ENCODE measurements at regions not wholly inside any gene's neighbourhood (a gene's known extent, or its start where the extent isn't known, plus 50 kb on each side); places are given as distances from the start of the nearest gene placed in this dataset.
"Not testable (repeated sequence)": the region's sequence is repeated elsewhere in the genome, so short reads cannot be mapped to it uniquely, and the experiment has no call there.

DNA sequence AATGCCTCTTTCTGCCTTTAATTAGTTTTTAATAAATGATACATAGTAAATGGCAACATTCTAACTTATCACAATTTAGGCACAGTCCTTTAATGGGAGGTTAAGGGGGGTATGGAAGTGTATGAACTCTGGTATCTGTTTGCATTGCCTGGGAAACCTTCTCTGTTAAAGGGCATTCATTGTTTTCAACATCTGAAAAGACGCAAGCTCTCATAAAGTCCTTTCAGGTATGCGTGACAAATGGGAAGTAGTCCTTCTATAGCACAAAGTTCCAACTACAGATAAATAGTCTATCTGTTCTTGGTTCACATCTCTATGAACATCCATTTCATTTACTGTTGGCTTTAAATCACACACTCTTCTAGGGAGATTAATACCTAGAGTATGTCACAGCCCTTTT is 298.0 kb upstream of the PMFBP1 start:
- DNase-seq (ENCODE audit: low spot score in 2 of 2) (no peak), FAIRE-seq (no peak)

DNA sequence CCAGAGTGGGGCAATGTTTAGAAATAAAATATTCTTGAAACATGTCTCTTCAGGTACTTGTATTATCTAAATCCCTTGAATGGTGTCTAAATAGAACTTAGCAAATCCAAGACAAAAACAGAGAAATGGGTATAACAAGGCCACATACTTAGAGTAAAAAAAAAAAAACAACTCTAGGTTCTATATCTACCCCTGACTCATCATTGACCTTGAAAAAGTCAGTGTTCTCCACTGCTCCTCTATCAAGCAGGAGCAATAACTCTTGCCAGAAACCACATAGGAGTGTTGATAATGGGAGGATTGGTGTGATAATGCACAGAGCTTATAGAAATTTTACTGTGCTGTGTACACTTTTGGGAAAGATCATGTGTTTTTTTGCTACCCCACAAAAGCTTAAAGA is 296.6 kb upstream of the PMFBP1 start:
- no peak for DNase-seq (ENCODE audit: low spot score in 2 of 2)

DNA sequence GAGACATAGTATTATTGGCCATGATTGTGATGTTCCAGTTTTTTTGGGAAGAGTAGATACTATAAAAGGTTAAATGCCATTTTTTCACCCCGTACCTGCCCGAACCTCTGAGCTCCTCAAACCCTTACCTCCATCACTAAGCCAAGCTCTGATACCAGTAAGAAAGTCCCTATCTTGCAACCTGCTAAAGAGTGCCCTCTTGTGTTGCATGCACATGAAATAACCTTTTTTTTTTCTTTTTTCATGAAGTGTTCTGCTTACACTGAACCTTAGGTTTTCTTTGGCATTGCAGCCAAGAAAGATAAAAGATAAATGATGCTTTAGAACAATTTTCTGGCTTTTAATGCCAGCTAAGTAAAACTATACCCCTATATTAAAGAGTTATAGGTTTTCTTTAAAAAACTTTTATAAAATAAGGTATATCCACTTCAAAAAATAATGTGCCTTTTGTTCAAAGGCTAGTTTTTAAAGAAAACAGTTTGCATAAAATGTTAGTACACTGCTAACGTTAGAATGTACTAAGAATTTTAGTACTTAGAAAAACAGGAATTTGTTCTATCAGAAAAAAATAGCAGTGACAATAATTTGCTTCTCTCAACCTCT is 295.3 kb upstream of the PMFBP1 start:
- DNase-seq (ENCODE audit: low spot score in 2 of 2) (no peak), FAIRE-seq (peak; percentile 43)

More for the DNA sequence above, 296.6 kb upstream of the PMFBP1 start:
- no peak for FAIRE-seq

DNA sequence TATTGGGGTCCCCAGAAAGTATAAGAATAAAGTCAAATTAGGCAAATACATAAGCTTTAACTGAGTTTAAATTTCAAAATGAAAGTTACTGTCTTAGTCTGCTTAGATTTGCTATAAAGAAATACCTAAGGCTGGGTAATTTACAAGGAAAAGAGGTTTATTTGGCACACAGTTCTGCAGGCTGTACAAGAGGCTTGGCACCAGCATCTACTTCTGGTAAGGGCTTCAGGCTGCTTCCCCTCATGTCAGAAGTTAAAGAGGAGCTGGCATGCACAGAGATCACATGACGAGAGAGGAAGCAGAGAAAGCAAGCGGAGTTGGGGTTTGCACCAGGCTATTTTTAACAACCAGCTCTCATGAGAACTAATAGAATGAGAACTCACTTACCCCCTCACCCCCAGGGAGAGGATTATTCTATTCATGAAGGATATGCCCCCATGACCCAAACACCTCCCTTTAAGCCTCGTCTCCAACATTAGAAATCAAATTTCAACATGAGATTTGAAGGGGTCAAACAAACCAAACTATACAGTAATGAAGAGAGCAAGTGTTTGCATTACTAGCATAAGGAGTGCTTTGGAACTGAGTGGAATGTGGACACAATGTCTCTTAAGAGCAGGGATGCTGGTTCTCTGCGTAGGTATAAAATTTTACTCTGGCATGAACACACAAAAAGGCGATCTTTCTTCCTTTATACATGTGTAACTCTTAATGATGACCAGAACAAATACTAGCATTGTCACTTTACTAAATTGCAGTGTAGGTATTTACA is 292.8 kb upstream of the PMFBP1 start:
- FAIRE-seq, result no peak
- DNase-seq (ENCODE audit: low spot score in 2 of 2), result no peak

DNA sequence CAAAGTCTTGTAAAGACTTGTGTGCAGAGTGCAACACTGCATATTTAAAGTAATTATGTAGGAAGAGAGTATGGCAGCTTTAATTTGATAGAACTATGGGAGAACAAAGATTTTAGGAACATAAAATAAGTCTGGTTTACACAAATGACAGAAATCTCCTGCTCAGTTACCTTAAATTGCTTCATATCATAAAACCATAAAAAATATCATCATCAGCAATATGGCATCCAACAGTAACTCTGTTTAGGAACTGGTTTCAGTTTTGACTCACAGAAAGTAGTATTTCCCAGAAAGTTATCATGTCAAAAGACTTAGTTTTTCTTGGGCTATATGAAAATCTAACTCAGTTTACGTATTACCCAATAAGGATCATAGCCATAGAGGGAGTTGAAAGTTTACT is 292.1 kb upstream of the PMFBP1 start:
- no peak for DNase-seq (ENCODE audit: low spot score in 2 of 2)
- FAIRE-seq, result no peak

DNA sequence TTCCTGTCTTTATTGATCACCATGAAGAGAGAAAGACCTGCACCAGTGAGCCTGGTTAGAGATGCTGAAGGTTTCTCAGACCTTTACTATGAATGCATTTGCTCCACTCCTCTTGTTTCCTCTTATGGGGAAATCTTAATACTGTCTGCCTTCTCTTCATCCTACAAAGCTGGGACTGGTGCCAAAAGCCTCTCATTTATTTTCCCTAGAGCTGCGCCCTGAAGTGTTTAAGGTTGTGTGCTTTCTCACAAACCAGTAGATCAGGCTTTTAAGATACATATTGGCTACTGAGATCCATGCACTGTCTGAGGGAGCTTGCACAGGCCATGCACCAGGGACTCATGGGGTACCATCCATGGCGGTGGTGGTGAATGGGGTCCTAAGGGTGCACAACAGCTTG is 286.1 kb upstream of the PMFBP1 start:
- DNase-seq (ENCODE audit: low spot score in 2 of 2) (no peak), FAIRE-seq (no peak)

DNA sequence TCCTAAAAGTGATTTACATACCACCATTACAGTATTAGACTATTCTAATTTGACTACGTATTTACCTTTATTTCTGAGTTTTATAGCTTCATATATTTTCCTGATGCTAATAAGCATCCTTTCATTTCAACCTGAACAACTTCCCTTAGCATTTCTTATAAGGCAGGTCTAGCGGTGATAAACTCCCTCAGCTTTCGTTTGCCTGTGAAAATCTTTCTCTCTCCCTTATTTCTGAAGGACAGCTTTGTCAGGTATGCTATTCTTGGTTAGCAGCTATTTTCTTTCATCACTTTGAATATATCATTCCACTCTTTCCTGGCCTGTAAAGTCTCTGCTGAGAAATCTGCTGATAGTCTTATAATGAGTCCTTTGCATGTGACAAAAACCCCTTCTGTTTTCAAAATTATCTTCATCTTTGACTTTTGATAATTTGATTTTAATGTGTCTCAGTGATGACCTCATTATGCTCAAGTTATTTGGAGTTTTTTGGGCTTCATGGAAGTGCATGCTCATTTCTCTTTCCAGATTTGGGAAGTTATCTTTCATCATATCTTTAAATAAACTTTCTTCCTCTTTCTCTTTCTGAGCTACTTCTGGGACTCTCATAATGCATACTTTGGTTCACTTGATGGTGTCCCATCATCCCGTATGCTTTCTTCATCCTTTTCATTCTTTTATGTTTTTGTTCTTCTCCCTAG is 285.4 kb upstream of the PMFBP1 start:
- DNase-seq (ENCODE audit: low spot score in 2 of 2) (no peak), FAIRE-seq (no peak)

DNA sequence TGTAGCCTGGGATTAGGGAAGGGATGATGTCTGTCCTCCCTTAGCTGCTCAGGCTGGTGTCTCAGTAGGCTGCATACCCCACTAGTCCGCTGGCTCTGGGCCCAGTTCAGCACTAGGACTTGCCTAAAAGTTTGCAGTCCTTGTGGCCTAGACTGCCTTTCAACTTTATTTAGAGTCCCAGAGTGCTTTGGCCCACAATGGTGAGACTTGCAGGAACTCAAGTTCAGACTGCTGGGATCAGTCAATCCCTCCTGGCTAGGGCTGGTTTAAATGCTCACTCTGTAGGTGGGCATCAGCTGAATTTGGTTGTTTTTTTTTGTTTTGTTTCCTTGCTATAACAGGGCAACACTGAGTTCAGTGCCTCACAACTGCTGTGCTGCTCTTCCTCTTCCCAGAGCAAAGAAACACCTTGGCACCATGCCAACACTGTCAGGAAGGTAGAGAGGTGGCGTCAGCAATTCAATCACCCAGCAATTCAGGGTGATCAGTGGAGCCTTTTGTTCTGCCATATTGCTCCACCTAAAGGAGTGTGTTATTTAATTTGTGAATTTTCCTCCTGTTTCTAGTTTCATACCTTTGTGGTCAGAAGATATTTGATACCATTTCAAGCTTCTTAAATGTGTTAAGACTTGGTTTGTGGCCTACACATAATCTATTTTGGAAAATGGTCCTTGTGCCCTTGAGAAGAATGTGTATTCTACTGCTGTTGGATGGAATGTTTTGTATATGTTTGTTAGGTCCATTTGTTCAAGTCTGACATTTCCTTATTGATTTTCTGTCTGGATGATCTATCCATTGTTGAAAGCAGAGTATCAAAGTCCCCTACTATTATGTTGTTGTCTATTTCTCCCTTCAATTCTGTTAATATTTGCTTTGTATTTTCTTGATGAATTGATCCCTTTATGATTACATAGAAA is 284.0 kb upstream of the PMFBP1 start:
- FAIRE-seq (no peak), DNase-seq (ENCODE audit: low spot score in 2 of 2) (no peak)

DNA sequence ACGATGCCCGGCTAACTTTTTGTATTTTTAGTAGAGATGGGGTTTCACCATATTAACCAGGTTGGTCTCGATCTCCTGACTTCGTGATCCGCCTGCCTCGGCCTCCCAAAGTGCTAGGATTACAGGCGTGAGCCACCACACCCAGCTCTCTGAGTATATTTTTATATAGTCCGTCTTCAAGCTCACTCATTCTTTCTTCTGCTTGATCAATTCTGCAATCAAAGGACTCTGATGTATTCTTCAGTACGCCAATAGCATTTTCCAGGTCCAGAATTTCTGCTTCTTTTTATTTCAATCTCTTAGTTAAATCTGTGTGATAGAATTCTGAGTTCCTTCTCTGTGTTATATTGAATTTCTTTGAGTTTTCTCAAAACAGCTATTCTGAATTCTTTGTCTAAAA is 281.9 kb upstream of the PMFBP1 start:
- DNase-seq (ENCODE audit: low spot score in 2 of 2); FAIRE-seq: not testable (repeated sequence)

DNA sequence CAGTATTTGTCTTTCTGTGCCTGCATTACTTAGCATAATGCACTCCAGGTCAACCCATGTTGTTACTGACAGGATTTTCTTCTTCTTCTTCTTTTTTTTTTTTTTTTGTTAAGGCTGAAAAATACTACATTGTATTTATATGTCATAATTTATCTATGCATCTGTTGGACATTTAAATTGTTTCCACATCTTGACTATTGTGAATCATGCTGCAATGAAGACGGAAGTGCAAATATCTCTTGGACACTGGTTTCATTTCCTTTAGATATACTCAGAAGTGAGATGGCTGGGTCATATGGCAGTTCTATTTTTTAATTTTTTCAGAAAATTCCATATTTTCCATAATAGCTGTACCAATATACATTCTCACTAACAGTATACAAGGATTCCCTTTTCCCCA is 272.7 kb upstream of the PMFBP1 start:
- DNase-seq (ENCODE audit: low spot score in 2 of 2), result no peak
- no peak for FAIRE-seq

DNA sequence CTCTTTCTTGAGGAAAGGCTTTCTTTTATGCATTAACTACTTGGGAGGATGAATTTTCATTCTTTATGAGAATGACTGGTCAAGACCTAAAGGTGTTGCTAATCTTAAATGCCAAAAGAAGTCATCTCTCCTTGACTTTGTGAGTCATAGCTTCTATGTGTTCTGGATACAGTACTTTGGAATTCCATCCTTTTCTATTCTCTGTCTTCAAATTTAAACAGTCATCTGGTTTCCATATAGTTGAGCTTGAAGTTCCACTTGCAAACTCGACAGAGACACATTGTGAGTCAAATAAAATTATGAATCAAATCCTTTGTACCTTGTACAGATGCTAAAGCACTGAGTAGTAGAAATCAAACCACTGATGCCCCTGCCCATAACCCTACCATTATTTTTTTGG is 271.9 kb upstream of the PMFBP1 start:
- DNase-seq (ENCODE audit: low spot score in 2 of 2), result no peak
- no peak for FAIRE-seq

DNA sequence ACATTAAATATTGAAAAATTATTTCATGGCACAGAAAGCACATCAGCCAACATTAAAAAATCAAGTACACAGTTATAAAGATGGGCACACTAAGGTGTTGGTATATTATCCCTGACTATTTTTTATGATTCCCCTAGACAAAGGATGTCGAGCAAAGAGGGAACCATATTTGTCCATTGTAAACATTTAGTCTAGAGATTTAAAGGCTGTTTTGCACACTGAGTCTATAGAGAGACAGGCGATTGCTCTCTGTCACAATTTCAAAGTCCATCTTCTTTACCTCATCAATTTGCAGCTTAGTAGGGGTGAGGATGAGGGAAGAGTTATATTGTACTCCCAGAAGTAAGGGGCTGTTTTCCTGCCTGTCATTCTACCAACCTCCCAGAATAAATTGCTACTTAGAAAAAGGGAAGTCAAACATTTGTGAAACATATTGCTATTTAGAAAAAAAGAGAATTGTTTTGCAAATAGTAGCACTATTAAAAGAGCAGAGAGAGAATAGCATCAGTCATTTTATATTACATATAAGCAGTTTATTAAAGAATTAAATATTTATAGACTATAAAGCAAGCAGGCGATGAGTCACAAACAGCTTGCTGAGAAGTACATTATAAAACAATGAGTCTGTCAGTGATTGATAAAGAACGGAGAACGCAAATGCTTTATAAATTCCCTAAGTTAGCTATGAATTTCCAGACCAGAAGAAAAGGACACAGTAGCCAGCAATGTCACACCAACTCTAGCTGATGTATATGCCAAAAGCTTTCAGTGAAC is 270.6 kb upstream of the PMFBP1 start:
- DNase-seq (ENCODE audit: low spot score in 2 of 2) (no peak), FAIRE-seq (no peak)

DNA sequence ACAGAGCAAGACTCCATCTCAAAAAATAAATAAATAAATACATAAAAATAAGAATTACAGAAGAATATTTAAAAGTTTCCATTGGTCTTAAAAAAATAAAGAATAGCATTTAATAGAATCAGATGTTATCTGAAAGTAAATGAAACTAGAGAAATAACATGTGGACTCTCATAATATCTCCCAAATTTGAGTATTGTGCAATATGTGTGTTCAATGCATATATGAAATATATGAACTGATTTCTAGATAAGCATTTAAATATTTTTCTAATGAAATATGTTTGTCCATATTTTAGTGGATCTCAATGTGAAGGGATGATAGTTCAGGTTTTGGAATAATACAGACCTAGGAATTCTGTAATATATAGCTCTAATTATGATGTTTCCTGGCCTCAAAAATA is 265.9 kb upstream of the PMFBP1 start:
- FAIRE-seq, result no peak
- DNase-seq (ENCODE audit: low spot score in 2 of 2), result no peak

DNA sequence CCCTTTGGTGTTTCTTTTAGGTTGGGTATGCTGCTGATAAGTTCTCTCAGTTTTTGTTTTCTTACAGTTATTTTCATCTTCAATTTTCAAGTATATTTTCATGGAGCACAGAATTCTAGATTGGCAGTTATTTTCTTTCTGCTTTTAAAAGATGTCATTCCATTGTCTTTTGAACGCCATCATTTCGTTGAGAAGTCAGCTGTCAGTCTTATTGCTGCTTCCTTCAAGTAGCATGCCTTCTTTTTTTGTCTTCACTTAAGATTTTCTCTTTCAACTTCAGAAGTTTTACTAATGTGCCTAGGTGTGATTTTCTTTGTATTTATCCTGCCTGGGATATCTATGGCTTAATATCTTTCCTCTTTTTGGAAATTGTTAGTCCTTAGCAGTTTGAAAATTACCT is 262.2 kb upstream of the PMFBP1 start:
- DNase-seq (ENCODE audit: low spot score in 2 of 2), result no peak
- no peak for FAIRE-seq

DNA sequence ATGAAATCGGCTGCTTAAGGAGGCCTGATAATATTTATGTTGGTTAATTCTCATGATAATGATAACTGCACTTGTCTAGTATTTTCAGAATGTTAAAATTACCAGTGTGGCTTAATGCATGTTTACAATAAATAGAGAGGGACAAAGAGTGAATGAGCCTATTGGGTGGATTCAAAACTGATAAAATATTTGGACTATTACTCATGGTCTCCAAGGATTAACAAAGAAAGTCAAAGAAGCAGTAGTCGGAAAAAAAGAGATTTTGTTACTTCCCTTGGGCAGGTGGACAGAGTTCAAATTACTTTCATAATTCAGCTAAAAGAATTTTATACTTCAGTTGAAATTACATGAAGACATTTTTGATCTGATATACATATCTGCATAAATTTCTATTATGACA is 258.2 kb upstream of the PMFBP1 start:
- DNase-seq (ENCODE audit: low spot score in 2 of 2) (no peak), FAIRE-seq (no peak)

DNA sequence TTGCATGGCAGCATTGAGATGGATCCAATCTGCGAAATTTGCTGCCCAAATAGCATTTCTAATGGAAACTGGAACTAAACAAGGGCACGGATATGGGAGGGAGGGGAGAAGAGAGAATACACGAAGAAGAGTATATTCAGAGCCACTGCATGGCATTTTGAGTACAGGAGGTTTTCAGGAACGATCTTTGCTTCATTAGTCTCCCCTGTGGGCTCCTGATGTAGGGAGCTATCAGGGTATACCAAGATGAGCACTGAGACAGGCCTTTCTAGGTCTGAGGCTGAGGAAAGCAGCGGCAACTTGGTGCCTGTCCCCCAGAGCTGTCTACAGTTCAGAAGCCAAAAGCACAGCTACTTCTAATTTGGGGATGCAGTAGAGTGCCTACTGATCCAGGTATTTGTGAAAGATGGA is 257.7 kb upstream of the PMFBP1 start:
- no peak for FAIRE-seq
- DNase-seq (ENCODE audit: low spot score in 2 of 2), result no peak

DNA sequence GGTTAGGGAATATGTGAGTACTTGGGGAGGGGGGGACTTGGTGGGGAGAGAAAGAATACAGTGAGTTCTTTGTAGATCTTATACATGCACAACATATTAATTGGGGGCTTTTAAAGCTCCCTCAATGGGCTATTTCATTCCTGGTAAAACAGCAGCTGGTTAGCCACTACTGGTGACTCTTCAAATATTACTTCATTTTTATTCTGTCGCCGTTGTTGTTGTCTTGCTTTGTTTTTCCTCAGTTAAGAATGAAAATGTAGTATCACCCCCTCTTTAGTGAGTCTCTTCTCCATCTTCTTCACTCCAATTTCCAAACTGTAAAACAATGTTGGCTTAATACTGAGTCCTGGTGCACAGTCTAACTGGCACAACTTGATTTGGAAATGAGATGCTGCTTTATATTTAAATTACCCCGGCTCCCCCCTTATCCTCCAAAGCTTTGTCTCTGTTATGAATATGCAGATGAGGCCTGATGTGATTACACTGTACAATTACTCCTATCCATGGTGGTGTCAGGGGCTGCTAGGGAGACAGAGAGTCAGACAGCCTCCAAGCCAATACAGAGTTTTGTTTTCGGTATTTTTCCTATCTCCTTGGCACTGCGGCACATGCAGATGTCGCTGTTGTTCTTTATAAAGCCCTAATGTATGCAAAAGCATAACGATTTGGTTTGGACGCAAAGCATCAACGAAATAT is 256.9 kb upstream of the PMFBP1 start:
- no peak for FAIRE-seq

DNA sequence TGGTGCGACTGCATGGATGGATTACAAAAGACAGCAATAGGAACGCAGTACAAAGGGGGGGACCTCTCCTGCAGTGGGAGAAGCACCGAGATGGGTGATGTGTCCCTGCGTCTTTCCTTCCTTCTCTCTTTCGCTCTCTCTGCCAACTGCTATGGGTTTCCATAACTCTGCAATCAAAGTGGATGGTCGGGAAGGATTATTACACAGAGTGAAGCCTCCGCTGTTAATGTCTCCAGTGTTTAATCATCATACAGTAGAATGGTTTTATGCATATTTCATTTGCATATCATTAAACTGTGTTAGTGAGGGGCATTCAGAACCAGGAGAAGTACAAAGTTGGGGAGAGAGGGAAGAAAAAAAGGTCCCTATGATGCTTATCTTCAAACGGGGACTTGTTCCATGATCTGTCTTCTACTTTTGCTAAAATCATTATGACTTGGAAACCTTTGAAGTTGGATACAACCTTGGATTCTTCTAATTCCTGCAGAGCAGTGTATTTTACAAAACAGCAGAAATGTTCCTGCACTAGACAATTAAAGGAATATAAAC is 255.9 kb upstream of the PMFBP1 start:
- FAIRE-seq, result no peak
- DNase-seq (ENCODE audit: low spot score in 2 of 2), result no peak

More for the DNA sequence above, 256.9 kb upstream of the PMFBP1 start:
- no peak for DNase-seq (ENCODE audit: low spot score in 2 of 2)

Data from frontal cortex (tissue), 3 donors.